Esophagus squamous epithelium (tissue), 5 donors: ENCODE measurements at regions not wholly inside any gene's neighbourhood (a gene's known extent, or its start where the extent isn't known, plus 50 kb on each side); places are given as distances from the start of the nearest gene placed in this dataset.

Experiments
- DNase-seq: peaks from one replicate; lab custom pipeline; 2025; lab: John Stamatoyannopoulos, UW
- H3K27ac ChIP-seq, 4 donors: fragments of 200-600 bp; sonication (generic); one replicate each; pipeline ENCODE4 v1.5.1; 2016 to 2019; ENCODE audit warnings: mild to moderate bottlenecking in 1 of 4
- H3K27me3 ChIP-seq, 4 donors: fragments of 200-600 bp; sonication (generic); 1 replicate in 3 of 4; 2 replicates in 1 of 4; pipeline versions ENCODE4 v1.5.1 to v1.6.0; 2017 to 2021; ENCODE audit warnings: antibody characterized with exemption in 1 of 4
- H3K36me3 ChIP-seq, 3 donors: fragments of 200-600 bp; sonication (generic); one replicate each; pipeline ENCODE4 v1.5.1; 2016 to 2019
- H3K4me1 ChIP-seq, 3 donors: fragments of 200-600 bp; sonication (generic); one replicate each; pipeline ENCODE4 v1.5.1; 2017 to 2019
- H3K4me3 ChIP-seq, 4 donors: fragments of 200-600 bp; sonication (generic); 1 replicate in 3 of 4; 2 replicates in 1 of 4; pipeline ENCODE4 v1.5.1; 2016 to 2019; ENCODE audit warnings: mild to moderate bottlenecking in 2 of 4, moderate library complexity in 1 of 4
- H3K9me3 ChIP-seq, 3 donors: fragments of 200-600 bp; sonication (generic); one replicate each; pipeline ENCODE4 v1.5.1; 2016 to 2019
- POLR2A ChIP-seq, 4 donors: fragments of 450-650 bp; IDR thresholded peaks; one replicate each; pipeline ENCODE4 v1.6.1; 2017; ENCODE audit warnings: antibody characterized with exemption in 4 of 4, mild to moderate bottlenecking in 4 of 4, moderate library complexity in 3 of 4
- WGBS, 2 donors: methylation state at CpG; one replicate each; pipeline ENCODE4 v1.1.5; 2018; 5-methylcytosine and 5-hydroxymethylcytosine counted together
- intact Hi-C: fragments of 100-400 bp; cut with DNase I; formaldehyde crosslinking; loops from one replicate; pipeline ENCODE4 v1.15.0; 2022
- TF ChIP-seq, protein P1 (sequence below), 6 experiments: fragments of 450-650 bp in 4 of 6; fragments of 200-600 bp in 2 of 6; sonication (generic) in 2 of 6; IDR thresholded peaks; one replicate each; pipeline ENCODE4 v1.5.1; 2016 to 2019; ENCODE audit warnings: antibody characterized with exemption in 6 of 6, mild to moderate bottlenecking in 4 of 6, moderate library complexity in 4 of 6
- donor health status: DM: yes; HTN: yes; CAD: no.

DNA sequence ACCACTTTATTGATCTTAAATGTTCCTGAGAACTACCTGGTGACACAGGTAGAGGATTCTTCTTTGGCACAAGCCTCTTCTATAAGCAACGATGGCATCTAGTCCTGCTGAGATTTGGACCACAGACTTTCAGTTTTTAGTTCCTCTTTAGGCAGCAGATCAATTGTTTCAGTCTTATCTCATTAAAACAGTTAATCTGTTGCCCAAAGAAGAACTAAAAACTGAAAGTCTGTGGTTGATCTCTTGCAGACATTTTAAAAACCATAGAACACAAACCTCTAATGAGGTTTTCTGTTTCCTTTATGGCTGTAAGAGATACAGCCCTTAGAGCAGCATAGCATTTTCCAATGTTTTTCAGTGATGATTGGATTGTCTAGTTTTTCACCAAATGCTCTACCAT is 480.9 kb downstream of the MTRR start:
- H3K4me3 ChIP-seq, result no peak overlapping the region
- intact Hi-C loops, result no loop called here
- no peak overlapping the region for H3K27ac ChIP-seq
- H3K36me3 ChIP-seq, result no peaks in the 10 kb centered on the region
- no peak for TF ChIP-seq POLR2A (IDR thresholded peaks at IDR 0.05)
- TF ChIP-seq, protein P1, sequence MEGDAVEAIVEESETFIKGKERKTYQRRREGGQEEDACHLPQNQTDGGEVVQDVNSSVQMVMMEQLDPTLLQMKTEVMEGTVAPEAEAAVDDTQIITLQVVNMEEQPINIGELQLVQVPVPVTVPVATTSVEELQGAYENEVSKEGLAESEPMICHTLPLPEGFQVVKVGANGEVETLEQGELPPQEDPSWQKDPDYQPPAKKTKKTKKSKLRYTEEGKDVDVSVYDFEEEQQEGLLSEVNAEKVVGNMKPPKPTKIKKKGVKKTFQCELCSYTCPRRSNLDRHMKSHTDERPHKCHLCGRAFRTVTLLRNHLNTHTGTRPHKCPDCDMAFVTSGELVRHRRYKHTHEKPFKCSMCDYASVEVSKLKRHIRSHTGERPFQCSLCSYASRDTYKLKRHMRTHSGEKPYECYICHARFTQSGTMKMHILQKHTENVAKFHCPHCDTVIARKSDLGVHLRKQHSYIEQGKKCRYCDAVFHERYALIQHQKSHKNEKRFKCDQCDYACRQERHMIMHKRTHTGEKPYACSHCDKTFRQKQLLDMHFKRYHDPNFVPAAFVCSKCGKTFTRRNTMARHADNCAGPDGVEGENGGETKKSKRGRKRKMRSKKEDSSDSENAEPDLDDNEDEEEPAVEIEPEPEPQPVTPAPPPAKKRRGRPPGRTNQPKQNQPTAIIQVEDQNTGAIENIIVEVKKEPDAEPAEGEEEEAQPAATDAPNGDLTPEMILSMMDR (IDR thresholded peaks at IDR 0.05), result no peak
- no peak for DNase-seq
- no peaks in the 10 kb centered on the region for H3K4me1 ChIP-seq
- 40 to 45% methylated on average over 1 of the region's 1 CpG for WGBS, 2 donors
- H3K27me3 ChIP-seq, result no peaks in the 10 kb centered on the region
- H3K9me3 ChIP-seq, result no peaks in the 10 kb centered on the region

- TF ChIP-seq, protein P1 (IDR thresholded peaks at IDR 0.05), result no peak
- no peak for TF ChIP-seq POLR2A (IDR thresholded peaks at IDR 0.05)
- Histone ChIP-seq H3K4me1 (no peaks in the 10 kb centered on the region), H3K9me3 (no peaks in the 10 kb centered on the region), H3K27me3 (no peaks in the 10 kb centered on the region), H3K4me3 (no peak overlapping the region), H3K36me3 (no peaks in the 10 kb centered on the region), H3K27ac (no peak overlapping the region)
- intact Hi-C loops, result no loop called here
- WGBS, 2 donors, result 51 to 52% methylated on average over 6 of the region's 6 CpGs
- DNase-seq, result no peak
Measured at GRCh38 chr5:8350644-8351339, 481.8 kb downstream of the MTRR start.

DNA sequence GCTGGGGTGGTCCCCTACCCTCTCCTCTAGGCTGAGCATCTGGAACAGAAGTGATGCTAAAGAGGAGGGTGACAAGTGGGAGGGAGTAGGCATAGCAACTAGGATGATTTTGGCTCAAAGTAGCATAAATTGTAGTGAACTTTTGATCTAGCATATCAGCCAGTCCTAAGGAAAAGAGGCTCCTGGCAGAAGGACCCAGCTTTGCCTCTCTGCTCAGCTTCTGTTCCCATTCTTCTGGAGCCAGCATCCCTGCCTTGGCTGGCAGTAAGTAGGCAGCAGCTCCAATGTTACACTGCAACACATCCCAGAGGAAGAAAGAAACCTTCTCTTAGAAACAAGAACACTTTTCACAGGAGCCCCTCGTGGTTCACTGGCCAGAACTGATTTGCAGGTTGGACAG is 487.0 kb downstream of the MTRR start:
- Histone ChIP-seq H3K9me3 (no peaks in the 10 kb centered on the region), H3K27me3 (no peaks in the 10 kb centered on the region), H3K4me3 (no peak overlapping the region), H3K36me3 (no peaks in the 10 kb centered on the region), H3K4me1 (no peaks in the 10 kb centered on the region), H3K27ac (no peak overlapping the region)
- intact Hi-C loops, result no loop called here
- WGBS, 2 donors, result 20 to 40% methylated on average over 1 of the region's 1 CpG
- DNase-seq, result no peak
- TF ChIP-seq, protein P1 (IDR thresholded peaks at IDR 0.05), result no peak
- no peak for TF ChIP-seq POLR2A (IDR thresholded peaks at IDR 0.05)

- WGBS, 2 donors, result 30 to 36% methylated on average over 2 of the region's 2 CpGs
- no peaks in the 10 kb centered on the region for H3K36me3 ChIP-seq
- no peaks in the 10 kb centered on the region for H3K27me3 ChIP-seq
- H3K27ac ChIP-seq, result no peak overlapping the region
- no peak overlapping the region for H3K4me3 ChIP-seq
- no peaks in the 10 kb centered on the region for H3K9me3 ChIP-seq
- no peak for DNase-seq
- intact Hi-C loops, result no loop called here
- no peaks in the 10 kb centered on the region for H3K4me1 ChIP-seq
- TF ChIP-seq, protein P1 (IDR thresholded peaks at IDR 0.05), result no peak
- TF ChIP-seq POLR2A (IDR thresholded peaks at IDR 0.05), result no peak
Measured at GRCh38 chr5:8360012-8360411, 491.1 kb downstream of the MTRR start.

DNA sequence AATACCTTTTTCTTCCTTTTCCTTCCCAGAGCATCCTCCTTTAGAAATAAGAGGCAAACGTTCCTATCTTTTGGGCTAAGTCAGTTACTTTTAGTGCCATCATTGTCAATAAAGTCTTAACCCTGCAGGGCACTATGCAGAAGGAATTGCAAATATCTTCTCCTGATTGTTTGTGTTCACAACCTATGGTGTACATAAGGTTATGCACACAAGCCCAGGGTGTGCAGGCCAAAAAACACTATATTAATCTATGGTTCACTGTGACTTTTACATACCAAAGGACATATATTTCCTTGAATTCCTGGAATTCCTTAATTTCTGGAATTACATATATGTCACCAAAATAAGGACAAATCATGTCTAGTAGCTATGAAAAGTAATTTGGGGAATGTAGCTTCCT is 493.5 kb downstream of the MTRR start:
- Histone ChIP-seq H3K27ac (no peak overlapping the region), H3K27me3 (no peaks in the 10 kb centered on the region), H3K36me3 (no peaks in the 10 kb centered on the region), H3K4me3 (no peak overlapping the region), H3K4me1 (no peaks in the 10 kb centered on the region), H3K9me3 (no peaks in the 10 kb centered on the region)
- WGBS, 2 donors, result 30 to 38% methylated on average over 1 of the region's 1 CpG
- intact Hi-C loops, result no loop called here
- no peak for DNase-seq
- TF ChIP-seq, protein P1 (IDR thresholded peaks at IDR 0.05), result no peak
- no peak for TF ChIP-seq POLR2A (IDR thresholded peaks at IDR 0.05)
